ENCODE measurements at regions not wholly inside any gene's neighbourhood (a gene's known extent, or its start where the extent isn't known, plus 50 kb on each side); places are given as distances from the start of the nearest gene placed in this dataset.
"Not testable (repeated sequence)": the region's sequence is repeated elsewhere in the genome, so short reads cannot be mapped to it uniquely, and the experiment has no call there.

GRCh38 chr3:124043023-124043422, 51.1 kb upstream of the ROPN1 start:
- no peak for DNase-seq

- DNase-seq: no peak
These were observed 53.0 kb upstream of the ROPN1 start for GRCh38 chr3:124044956-124045355.

GRCh38 chr3:124048967-124049798, 57.3 kb upstream of the ROPN1 start:
- DNase-seq: no peak

- DNase-seq: no peak
These were observed 59.7 kb upstream of the ROPN1 start for GRCh38 chr3:124051636-124052035.

GRCh38 chr3:124053871-124054270, 61.9 kb upstream of the ROPN1 start:
- no peak for DNase-seq

- no peak for DNase-seq
These were observed 64.9 kb upstream of the ROPN1 start for GRCh38 chr3:124056846-124057245.

- no peak for DNase-seq
These were observed 65.5 kb upstream of the ROPN1 start for GRCh38 chr3:124057420-124057819.

GRCh38 chr3:124059580-124059979, 67.7 kb upstream of the ROPN1 start:
- peak; percentile 67 for DNase-seq

- peak; percentile 51 for DNase-seq
These were observed 71.4 kb upstream of the ROPN1 start for GRCh38 chr3:124063197-124063909.

- DNase-seq: peak; percentile 12
These were observed 72.1 kb upstream of the ROPN1 start for GRCh38 chr3:124064050-124064449.

GRCh38 chr3:124066543-124066942, 74.6 kb upstream of the ROPN1 start:
- not testable (repeated sequence) for DNase-seq

GRCh38 chr3:124069706-124070105, 77.8 kb upstream of the ROPN1 start:
- DNase-seq: not testable (repeated sequence)

- not testable (repeated sequence) for DNase-seq
These were observed 83.2 kb upstream of the ROPN1 start for GRCh38 chr3:124075090-124075489.

- no peak for DNase-seq
These were observed 83.8 kb upstream of the ROPN1 start for GRCh38 chr3:124075753-124076152.

- DNase-seq: no peak
These were observed 84.3 kb upstream of the ROPN1 start for GRCh38 chr3:124076235-124076634.

GRCh38 chr3:124078953-124079911, 87.3 kb upstream of the ROPN1 start:
- peak; percentile 50 for DNase-seq

- no peak for DNase-seq
These were observed 88.0 kb upstream of the ROPN1 start for GRCh38 chr3:124079912-124080276.

GRCh38 chr3:124082343-124082742, 90.4 kb upstream of the ROPN1 start:
- DNase-seq: no peak

- peak; percentile 62 for DNase-seq
These were observed 92.3 kb upstream of the ROPN1 start for GRCh38 chr3:124084022-124084881.

GRCh38 chr3:124088801-124089200, 96.9 kb upstream of the ROPN1 start:
- no peak for DNase-seq

- peak; percentile 29 for DNase-seq
These were observed 97.3 kb upstream of the ROPN1 start for GRCh38 chr3:124089214-124089613.

- DNase-seq: no peak
These were observed 99.8 kb upstream of the ROPN1 start for GRCh38 chr3:124091716-124092115.
